Hindlimb muscle (tissue), 1 donor: ENCODE measurements at regions not wholly inside any gene's neighbourhood (a gene's known extent, or its start where the extent isn't known, plus 50 kb on each side); places are given as distances from the start of the nearest gene placed in this dataset.
A peak's percentile ranks its signal among the peaks of the same experiment; 100 is the strongest.
"Not testable (repeated sequence)": the region's sequence is repeated elsewhere in the genome, so short reads cannot be mapped to it uniquely, and the experiment has no call there.

Experiments used
- DNase-seq: peaks from one replicate; pipeline ENCODE4 v3.0.0-alpha.2; 2013

DNA sequence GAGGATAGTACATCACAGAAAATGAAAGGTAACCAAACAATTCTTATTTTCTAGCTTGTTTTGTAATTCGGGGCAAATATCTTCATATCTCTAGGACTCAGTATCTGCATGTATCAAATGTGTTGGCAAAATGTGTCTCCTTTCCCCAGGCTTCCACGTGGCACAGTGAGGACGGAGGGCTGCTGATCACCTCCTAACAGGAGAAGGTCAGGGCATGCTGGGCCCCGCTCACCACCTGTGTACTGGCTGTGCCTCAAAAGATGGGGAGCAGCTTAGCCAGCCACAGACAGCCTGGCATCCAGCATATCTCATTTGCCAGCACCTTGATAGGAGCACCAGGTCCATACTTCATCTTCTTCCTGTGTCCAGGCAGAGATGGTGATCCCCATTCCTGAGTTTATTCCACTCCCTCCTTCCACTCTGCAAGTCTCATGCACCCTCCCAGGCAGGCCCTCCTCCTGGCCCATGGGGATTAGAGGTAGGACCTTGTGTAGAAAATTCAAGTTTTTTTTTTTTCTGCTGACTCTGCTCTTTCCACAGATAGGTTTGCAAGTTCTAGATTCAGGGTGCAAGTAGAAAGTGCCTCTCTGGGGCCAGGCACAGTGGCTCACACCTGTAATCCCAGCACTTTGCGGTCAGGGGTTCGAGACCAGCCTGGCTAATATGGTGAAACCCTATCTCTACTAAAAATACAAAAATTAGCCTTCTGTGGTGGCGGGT, 1639.0 kb upstream of the SLC10A2 start:
- DNase-seq, result no peak

DNA sequence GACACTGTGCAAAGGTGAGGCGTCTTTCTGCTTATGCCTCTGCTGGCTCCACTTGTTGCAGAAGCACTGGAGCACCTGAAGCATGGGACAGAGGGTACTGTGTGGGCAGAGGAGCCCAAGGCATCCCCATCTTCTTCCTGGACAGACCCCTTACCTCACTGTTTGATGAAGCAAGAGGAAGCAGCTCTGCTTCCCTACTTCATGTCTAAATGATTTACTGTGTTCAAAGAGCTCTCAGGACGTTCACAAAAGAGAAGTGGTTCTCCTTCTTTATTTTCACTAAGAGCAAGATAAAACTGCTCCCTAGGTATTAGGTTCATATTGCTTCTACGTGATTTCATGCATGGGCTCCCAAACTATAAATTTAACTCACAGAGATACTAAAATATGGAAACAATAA, 1635.4 kb upstream of the SLC10A2 start:
- no peak for DNase-seq

DNA sequence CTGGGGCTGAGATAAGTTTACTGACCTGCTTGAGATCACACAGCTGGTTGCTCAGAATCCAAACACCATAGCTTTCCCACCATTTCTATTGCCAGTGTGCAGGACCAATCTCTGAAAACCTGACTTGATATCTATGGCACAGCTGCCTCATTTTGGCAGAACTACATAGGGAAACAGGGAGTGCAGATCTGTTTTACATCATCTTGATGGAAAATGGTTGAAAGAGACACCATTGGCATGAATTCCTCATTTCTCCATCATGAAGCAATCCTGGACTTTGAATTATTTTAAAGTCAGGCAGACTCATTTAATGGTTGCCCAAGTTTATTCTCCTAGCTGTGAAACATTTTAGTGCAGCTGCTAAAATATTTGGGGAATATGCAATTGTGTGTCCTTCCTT, 1628.2 kb upstream of the SLC10A2 start:
- peak; percentile 22 for DNase-seq

DNA sequence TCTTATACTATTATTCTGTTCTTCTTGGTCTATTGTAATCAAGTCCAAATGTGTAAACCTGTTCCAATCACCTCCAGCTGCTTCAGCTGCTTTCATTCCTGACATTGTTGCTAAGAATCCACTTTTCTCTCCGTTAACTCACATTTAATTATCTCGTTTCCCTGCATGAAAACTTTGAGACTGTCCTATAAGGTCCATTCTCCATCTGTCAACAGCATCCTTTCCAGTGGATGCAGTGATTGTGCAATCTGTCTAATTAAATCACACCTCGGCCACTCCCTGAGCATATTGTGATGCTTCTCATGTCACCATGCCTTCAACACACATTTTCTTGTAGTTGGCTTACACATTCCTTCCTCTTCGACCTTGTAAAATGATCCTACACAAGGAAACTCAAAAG, 1626.9 kb upstream of the SLC10A2 start:
- DNase-seq, result no peak

DNA sequence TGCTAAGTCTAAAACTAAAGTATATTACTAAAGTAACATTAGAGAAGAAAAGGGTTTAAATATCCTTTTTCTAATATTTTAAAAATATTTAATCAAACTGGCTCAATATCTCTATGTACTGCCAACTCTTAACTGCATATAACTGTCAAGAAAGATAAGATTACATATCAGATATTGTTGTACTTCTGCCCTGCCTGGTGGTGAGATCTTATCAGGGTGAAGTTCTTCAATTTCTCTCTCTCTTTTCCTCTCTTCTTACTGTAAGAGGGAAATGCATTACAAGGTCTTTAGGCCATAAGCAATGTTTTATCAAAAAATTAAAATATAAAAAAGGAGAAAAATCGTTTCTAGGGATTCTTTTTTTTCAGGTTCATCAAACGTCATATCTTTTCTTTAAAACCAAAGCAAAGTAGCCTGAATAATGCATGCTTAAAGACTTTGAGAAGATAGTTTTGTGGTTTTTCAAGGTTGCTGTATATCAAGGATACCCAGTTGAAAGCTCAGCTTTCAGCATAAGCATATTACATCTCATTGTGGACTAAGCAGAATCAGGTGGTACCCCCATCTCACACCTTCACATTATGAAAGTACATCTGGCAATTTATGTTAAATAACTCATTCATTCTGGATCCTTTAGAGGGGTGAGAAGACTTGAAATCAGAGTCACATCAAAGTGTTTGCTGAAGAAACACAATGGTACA, 1625.7 kb upstream of the SLC10A2 start:
- DNase-seq, result no peak

DNA sequence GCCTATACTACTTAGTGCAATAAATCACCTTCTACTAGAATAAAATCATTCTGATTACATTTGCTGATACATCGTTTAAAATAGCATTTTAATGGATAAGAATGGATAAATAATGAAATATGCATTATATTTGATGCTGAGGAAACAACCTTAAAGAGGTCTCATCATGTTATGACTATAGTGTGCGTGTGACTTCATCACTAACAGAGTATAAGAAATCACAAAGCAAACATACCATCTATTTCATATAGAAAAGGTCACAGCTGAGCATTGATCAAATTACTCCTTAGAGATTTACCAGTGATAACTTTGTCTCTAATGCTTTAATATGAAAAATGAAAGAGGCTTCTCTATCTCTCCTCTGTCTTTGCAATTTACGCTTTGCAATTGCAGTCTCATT, 1620.3 kb upstream of the SLC10A2 start:
- DNase-seq, result no peak

DNA sequence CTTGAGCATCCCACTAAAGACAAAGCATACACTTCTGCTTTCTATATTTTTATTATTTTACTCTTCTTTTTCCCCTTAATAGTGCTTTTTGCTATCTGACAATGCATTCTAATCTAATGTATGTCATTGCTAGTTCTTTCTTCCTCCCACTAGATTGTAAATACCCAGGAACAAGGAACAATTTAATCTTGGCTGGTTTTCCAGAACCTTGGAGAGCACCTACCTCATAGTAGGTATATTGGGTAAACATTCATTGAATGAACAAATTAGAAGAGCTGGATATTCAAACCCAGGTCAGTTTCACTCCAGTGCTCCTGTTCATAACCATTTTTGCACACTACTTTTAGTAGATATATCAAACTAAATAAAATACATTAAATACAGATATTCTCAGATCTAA, 1617.6 kb upstream of the SLC10A2 start:
- no peak for DNase-seq

DNA sequence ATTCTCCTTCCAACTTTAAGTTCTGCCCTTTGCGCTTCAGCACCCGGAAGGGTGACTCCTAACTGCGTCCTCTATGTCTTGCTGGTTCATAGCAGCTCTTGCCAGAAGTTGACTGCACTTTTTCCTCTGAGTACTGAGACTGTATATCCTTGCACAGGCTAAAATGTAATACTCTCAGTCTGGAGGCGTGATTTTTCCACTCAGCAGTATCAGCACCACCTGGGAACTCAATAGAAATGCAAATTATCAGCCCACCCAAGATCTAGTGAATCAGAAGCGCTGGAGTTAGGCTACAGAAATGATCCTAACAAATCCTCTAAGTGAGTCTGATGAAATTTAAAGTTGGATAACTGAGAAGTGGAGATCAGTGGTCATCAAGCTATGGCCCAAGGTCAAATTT, 1611.9 kb upstream of the SLC10A2 start:
- no peak for DNase-seq

DNA sequence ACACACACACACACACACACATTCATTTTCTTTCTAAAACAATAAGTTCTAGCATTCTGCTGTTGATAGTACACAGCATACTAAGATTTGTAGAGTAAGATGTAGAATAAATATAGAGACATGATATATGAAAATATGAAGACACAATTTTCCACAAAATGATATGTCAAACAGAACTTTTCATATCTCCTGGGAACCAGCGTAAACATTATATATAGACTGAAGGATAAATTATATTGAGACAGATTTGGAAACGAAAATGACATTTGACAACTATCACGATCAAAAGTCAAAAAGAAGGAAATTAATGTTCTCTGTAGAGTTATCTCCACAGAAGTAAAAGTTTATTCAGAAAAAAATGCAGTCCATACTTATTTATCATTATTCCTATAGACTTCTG, 1605.7 kb upstream of the SLC10A2 start:
- no peak for DNase-seq

DNA sequence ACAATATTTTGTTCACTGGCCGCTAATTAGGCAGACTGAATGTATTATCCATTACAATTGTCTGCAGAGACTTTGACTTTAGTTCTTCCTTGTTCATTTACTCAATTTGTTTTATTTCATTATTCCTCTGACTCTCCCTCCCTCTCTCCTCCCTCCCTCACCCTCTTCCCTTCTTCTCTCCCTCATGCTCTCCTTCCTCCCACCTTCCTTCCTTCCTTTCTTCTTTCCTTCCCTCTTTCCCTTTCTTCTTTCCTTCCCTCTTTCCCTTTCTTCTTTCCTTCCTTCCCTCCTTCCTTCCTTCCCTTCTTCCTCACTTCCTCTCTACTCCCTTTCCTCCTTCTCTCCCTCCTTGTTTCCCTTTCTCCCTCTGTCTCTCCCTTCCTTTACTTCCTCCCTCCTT, 1591.0 kb upstream of the SLC10A2 start:
- no peak for DNase-seq

DNA sequence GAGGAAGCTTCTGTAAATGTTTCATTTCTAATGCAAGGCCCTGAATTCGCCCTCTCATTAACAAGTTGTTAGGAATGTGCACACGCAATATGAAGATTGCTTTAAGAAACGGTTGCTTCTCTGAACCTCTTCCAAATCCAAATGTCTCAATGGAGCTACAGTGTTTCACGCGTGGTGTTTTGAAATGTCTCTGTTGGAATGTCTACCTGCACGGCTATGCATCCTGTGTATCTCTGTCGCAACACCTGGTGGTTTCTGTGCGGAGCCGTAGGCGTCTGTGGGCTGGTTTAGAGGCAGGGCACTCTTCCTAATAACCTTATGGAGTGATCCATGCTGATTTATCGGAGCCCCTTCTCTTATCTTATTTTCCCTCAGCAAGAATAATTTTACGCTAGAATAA, 1584.2 kb upstream of the SLC10A2 start:
- no peak for DNase-seq

DNA sequence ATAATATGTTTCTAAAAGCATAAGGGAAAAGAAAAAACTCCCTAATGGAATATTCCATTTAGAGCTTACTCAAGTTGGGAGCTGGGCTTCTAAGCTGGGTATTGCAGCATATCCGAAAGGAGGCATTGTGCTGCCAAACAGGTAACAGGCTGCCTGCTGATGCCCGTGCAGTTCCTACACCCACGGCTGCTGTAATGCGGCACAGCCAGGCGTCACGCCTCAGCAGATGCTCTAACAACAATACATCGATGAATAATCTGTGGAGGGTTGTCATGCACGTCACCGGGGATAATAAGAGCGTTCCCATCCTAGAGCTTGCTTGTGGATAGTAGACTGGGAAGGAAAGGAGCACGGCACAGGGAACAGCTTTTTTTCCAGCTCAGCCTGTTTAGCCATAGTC, 1582.1 kb upstream of the SLC10A2 start:
- no peak for DNase-seq

DNA sequence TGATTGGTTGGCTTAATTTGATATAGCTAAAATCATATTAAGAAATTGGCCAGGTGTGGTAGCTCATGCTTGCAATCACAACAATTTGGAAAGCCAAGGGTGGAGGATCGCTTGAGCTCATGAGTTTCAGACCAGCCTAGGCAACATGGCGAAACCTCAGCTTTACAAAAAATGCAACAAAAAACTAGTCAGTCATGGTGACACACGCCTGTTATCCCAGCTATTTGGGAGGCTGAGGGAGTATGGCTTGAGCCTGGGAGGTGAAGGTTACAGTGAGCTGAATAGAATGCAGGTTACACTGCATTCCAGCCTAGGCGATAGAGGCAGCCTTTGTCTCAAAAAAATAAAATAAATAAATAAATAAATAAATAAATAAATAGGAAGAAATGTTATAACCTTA, 1579.6 kb upstream of the SLC10A2 start:
- DNase-seq, result no peak

DNA sequence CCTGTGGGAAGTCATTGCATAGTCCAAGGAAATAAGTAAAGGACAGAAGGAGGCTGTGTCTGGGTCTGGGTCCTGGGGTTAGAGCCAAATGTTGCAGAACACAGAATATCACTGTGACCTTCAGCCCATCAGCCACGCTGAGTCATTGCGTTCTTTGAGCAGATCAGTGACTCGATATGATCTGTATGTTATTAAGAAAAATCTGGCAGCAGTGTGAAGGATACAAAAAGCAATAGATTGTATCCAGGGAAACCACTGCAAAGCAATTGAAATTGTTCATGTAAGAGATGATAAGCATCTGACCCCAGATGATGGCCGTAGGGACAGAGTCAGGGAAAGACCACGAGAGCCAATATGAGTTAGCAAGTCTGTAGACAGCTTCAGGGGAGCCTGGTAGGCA, 1575.1 kb upstream of the SLC10A2 start:
- no peak for DNase-seq

DNA sequence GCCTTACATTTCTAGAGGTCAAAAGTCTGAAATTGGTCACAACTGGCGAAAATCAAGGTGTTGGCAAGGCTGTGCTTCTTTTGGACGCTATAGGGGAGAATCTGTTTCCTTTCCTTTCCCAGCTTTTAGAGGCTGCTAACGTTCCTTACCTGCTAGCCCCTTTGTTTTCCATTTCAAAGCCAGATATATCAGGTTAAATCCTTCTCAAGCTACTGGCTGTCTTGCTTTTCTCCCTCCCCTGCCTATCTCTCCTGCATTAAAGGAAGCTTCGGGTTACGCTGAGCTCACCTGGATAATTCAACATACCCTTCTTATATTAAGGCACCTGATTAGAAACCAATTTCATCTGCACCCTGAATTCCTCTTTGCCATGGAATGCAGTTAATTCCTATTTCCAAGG, 1569.7 kb upstream of the SLC10A2 start:
- no peak for DNase-seq

DNA sequence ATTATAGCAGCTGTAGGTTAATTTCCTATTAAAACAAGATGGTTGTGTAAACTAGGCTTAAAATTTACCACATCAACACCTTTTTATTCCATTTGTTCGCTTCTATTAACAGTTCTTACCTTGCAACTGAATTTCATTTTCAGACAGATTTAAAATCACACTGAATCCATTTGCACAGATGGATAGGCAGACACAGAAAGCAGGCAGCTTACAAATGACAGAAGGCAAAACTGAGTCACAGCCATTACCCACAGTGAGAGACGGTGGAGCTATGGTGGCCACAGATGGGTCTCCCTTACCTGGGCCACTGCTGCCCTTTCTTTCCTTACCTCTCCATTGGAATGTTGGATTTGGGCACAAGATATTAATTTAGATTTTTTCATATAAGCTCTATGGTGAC, 1567.8 kb upstream of the SLC10A2 start:
- no peak for DNase-seq

DNA sequence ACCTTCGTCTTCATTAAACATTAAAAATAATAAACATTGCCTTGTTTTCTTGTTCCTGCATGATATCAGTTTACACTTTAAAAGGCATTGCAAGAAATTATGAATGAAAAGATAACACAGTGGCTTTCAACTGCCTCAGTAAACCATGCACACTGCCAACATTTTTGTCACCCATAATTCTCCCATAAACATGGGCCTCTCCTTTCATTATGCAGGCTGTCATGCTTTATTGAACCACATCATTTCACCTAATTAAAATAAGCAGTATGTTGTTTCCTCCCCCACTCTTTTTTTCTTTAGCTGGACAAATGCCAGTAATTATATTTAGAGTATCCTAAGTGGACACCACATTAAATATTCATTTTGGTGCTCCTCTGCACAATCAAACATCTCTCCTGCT, 1566.5 kb upstream of the SLC10A2 start:
- DNase-seq, result no peak

DNA sequence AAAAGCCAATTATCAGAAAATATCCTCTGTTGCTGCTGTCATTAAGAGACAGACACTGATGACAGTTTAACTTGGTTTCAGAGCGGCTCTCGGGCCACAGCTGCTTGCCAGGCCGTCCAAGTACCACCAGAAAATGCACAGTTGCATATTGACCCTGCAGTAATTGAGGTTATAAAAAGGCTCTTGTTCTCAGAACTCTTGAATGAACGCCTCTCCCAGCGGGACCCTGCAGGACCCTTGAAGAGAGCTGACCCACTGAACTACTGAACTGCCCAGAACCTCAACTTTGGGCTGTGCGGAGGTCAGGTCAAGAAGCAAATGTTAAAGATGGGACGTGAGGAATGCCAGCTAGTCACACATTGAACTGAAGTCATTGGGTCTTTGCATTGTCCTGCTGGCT, 1559.0 kb upstream of the SLC10A2 start:
- DNase-seq, result no peak

DNA sequence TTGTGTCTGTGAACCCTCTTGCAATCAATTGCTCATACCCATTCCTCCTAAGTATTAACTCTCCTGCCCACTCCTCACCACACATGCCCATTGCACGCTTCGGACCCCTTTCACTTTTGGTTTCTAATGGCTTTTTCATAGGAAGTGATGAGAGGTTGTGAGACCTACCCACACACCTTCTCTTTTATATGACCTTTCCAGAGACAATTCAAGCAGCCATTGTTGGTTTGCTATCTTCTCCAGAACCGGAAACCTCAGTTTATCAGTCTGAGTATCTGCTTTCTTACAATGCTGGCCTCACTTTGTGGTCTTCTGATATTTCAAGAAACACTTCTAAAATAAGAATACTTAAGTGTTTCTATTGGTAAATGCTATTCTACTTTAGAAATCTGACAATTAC, 1550.8 kb upstream of the SLC10A2 start:
- DNase-seq, result no peak

DNA sequence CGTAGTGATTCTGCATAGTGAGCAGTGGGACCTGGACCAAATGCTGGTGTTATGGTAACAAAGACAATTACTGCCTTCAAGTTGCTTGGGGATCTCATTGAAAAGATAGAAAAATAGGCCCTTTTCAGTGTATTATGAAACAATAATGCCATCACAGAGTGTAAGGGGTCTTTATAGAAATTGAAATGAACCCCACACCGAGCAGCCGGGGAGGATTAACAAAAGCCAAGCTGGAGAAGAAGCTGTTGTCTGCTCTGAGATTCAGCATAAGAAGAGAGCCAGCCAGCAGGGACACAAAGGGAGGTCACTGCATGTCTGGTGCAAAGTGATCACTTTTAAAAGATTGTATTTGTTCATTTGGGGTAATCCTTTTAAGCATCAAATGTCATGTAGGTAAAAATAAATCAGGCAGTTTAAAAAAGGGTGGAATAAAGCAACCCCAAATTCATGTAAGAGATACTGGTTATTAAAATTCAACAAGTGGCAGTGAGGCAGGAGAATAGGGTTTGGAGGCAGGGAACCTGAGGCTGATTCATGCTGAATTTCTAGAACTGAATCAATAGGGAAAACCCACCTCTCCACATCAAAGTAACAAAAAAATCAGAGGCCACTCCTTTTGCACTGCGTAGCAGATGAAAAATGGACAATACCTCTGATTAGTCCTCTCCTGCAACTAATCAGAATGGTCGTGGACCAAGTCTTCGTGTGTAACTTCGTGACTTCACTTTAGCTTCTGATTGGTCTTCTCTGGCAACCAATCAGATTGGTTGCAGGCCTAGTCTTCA, 1548.3 kb upstream of the SLC10A2 start:
- no peak for DNase-seq

DNA sequence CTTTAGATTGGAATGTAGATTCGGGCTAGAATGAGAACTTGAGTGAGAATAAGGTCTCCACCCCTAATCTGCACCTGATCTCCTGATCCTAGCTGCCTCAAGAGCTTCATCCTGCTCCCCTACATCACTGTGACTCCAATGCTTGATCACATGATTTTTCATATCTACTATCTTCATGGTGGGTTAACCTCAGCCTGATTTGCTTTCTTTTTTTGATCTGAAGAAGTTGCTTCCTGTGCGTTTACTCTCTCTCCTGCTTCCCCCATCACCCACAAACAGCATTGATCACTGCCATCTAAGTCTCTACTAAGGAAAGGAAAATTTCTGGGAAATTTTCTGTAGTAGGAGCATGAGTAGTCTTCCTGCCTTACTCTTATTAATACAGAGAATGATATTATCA, 1542.1 kb upstream of the SLC10A2 start:
- DNase-seq, result no peak

DNA sequence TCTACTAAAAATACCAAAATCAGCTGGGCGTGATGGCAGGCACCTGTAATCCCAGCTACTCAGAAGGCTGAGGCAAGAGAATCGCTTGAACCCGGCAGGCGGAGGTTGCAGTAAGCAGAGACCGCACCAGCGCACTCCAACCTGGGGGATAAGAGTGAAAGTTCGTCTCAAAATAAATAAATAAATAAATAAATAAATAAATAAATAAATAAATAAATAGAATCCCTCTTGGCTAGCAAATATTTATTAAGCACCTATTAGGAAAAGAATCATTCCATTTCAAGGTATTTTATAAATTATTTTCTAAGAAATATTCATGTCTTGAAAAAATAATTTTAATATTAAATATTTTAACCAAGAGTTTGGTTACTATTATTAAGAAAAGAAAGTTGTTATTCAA, 1539.2 kb upstream of the SLC10A2 start:
- not testable (repeated sequence) for DNase-seq

DNA sequence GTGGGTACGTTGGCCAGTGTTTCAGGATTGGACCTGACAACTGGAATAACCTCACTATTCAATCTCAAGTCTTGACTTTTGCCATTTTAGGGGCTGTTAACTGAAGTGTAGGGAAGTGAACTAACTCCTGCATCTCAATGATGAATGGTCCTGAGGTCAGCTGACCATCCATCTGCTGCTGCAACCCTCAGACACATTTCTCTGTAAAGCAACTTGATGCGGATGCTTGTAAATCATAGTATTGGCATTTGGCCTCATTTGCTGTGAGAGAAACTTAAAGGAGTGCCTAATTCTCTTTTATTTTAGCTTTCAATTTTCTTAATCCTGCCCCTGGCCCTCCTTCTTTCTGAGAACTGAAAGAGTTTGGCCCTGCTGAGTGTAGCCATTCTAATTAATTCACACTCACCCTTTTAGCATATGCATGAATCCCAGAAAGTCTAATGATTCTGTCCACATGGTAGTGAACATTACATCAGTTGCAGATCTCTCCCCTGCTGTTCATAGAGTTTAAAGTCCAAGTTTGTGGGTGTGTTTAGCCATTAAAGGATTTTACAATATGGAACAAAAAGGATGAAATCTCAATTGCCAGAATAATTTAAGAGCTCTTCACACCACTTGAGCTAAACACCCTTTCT, 1531.4 kb upstream of the SLC10A2 start:
- no peak for DNase-seq
